ENCODE measurements at regions not wholly inside any gene's neighbourhood (a gene's known extent, or its start where the extent isn't known, plus 50 kb on each side); places are given as distances from the start of the nearest gene placed in this dataset.

- DNase-seq: no peak
These were observed 62.4 kb upstream of the IGLL5 start for GRCh38 chr22:22825213-22825593.

DNA sequence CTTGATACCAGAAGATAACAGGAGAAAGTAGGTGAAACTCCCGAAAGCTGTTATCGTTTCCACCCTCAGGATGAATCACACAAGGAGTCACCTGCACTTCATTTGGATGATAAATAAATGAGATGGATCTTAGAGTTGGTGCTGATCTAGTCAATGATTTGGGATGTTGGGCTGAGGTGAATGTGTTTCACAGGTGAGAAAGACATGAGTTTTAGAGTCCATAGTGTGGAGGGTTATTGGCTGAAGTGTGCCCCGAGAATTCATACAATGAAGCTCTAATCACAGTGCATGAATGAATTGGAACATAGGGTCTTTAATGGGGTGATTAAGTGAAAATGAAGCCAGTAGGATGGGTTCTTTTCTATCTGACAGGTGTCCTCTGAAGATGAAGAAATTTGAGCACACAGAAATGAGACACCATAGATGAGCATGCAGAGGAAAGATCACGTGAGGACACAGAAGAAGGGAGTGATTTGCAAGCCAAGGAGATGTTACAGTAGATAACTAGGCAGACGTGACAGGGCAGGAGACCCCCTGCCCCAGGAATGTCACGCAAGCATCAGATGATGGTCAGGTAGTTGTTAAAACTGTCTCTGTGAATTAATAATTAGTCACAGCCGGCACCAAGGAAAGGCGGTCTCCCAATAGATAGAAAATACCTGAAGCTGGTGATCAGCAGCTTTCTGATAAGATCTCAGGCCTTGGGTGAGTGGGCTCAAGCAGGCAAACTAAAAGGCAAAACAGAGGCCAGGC is 60.3 kb upstream of the IGLL5 start:
- DNase-seq: no peak

GRCh38 chr22:22830193-22830592 is 57.4 kb upstream of the IGLL5 start:
- DNase-seq: no peak

- no peak for DNase-seq
These were observed 56.5 kb upstream of the IGLL5 start for GRCh38 chr22:22830957-22831688.

DNA sequence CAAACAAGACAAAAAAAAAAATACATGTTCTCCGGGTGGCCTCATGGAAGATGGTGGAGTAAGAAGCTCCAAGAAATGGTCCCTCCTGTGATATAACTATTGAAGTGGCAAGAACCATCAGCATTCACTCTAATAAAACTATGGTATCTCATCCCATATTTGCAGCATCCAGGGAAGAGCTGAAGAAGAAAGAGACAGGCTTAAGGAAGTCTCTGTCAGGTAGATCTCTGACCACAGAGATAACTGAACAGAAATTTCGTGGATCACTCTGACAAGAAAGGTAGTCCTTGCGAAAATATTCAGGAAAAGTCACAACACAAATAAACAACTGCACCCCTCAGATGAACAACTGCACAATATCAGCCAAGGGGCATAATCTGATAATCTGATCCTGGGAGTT is 54.6 kb upstream of the IGLL5 start:
- no peak for DNase-seq

- DNase-seq: no peak
These were observed 54.1 kb upstream of the IGLL5 start for GRCh38 chr22:22833488-22833887.

DNA sequence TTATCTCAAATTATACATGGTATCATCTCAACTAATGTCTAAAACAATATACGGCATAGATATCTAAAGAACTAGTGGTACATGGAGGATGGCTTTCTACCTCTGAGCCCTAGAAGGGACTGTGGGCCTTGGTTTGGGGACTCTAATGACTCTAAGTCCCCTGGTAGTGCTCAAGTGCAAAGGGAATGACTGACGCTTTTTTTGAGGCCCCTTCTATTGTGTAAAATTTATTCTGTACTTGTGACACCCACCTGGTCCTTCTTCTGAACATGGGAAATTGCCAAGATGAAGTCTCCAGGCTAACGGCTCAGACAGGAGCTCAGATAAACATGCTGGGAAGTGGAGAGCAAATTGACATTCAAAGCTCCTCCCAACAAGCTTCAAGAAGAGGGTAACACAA is 53.4 kb upstream of the IGLL5 start:
- DNase-seq: no peak

DNA sequence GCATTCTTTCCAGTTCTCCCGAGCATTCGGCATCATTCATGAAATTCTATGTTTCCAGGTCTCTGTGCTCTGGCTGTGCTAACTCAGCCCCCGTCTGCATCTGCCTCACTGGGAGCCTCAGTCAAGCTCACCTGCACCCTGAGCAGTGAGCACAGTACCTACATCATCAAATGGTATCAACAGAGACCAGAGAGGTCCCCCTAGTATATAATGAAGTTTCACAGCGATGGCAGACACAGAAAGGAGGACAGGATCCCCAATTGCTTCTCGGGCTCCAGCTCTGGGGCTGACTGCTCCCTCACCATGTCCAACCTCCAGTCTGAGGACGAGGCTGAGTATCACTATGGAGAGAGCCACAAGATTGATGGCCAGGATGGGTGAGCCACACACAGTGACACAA is 52.8 kb upstream of the IGLL5 start:
- DNase-seq: no peak

GRCh38 chr22:22835242-22835641 is 52.4 kb upstream of the IGLL5 start:
- no peak for DNase-seq

DNA sequence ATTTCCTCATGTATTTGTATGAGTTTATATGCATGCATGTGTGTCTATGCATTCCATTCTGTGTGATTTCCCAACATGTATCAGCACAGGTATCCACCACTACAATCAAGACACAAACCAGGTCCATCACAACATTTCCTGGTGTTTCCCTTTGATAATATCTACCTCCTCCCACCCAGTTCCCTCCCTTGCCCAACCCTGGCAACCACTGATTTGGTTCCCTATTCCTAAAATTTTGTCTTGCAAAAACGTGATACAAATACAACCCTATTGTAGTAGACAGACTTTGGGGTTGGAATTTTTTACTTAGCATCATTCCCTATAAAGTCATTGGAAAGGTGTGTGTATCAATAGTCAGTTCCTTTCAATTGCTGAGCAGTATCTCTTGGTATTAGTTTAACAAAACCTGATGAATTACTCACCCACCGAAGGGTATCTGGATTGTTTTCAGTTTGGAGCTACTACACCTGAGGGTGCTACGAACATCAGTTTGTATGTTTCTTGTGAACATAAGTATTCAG is 51.8 kb upstream of the IGLL5 start:
- DNase-seq: no peak

DNA sequence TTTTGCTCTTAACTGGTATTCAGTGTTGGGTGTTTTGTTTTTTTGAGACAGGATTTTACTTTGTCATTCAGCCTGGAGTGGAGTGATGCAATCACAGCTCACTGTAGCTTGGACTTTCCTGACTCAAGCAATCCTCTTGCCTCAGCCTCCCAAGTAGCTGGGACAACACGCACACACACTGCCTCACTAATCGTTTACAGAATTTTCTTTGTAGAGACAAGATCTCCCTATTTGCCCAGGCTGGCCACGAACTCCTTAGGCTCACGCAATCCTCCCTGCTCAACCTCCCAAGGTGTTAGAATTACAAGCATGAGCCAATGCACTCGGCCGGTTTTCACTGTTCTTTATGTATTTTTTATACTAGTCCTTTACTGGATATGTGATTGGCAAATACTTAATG is 51.0 kb upstream of the IGLL5 start:
- DNase-seq: no peak

Data from NCI-H2107 (cell line).